ENCODE measurements at regions not wholly inside any gene's neighbourhood (a gene's known extent, or its start where the extent isn't known, plus 50 kb on each side); places are given as distances from the start of the nearest gene placed in this dataset.

DNA sequence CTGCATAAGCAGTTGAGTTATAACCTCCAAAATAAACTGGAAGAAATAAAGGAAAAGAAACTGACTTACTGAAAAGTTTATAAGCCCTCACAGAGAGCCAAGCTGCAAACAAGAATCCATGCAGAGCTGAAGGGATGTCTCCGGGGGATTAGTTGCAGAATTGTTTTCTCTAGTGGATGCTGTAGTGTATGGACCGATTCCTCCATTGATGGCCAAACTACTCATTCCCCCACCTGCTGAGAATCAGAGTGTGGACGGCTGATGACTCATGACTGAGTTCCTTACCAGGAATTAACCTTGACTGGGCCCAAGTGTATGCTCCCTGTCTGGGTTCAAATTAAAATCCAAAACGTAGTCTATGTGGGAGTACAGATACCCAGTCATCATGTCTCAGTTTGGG, 93.9 kb upstream of the CDH8 start:
- TF ChIP-seq, protein P1, sequence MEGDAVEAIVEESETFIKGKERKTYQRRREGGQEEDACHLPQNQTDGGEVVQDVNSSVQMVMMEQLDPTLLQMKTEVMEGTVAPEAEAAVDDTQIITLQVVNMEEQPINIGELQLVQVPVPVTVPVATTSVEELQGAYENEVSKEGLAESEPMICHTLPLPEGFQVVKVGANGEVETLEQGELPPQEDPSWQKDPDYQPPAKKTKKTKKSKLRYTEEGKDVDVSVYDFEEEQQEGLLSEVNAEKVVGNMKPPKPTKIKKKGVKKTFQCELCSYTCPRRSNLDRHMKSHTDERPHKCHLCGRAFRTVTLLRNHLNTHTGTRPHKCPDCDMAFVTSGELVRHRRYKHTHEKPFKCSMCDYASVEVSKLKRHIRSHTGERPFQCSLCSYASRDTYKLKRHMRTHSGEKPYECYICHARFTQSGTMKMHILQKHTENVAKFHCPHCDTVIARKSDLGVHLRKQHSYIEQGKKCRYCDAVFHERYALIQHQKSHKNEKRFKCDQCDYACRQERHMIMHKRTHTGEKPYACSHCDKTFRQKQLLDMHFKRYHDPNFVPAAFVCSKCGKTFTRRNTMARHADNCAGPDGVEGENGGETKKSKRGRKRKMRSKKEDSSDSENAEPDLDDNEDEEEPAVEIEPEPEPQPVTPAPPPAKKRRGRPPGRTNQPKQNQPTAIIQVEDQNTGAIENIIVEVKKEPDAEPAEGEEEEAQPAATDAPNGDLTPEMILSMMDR (IDR thresholded peaks at IDR 0.05; ENCODE audit: insufficient read depth, low read length, severe bottlenecking): no peak
- no peaks in the 10 kb centered on the region for H3K27me3 ChIP-seq (ENCODE audit: control insufficient read depth, insufficient read depth, low read length)
- no peak overlapping the region for H3K4me3 ChIP-seq (ENCODE audit: low read depth, low read length)
- no peaks in the 10 kb centered on the region for H3K36me3 ChIP-seq (ENCODE audit: control insufficient read depth, insufficient read depth, low read length)
- FAIRE-seq (no peak), DNase-seq (ENCODE audit: low read depth) (no peak)

DNA sequence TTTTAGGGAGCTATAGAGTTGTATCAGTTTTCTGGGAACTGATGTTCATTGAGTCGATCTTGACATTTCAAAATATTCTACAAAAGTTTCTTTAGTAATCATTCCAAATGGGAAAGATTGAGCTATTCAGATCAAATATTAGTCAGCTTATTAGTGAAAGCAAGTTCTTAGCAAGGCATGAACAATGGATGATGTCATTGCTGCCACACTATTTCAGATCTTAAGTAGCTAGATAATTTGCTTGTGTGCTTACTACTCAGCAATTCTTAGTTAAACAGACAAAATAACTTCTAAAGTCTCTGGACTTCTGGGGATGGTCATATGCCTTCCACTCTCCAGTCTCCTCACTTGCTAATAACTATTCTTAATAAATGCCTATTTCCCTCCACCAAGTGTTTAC, 69.0 kb upstream of the CDH8 start:
- Histone ChIP-seq H3K36me3 (ENCODE audit: control insufficient read depth, insufficient read depth, low read length) (no peaks in the 10 kb centered on the region), H3K4me3 (ENCODE audit: low read depth, low read length) (no peak overlapping the region), H3K27me3 (ENCODE audit: control insufficient read depth, insufficient read depth, low read length) (no peaks in the 10 kb centered on the region)
- FAIRE-seq (no peak), DNase-seq (ENCODE audit: low read depth) (peak; percentile 12)
- TF ChIP-seq, protein P1 (IDR thresholded peaks at IDR 0.05; ENCODE audit: insufficient read depth, low read length, severe bottlenecking): no peak

DNA sequence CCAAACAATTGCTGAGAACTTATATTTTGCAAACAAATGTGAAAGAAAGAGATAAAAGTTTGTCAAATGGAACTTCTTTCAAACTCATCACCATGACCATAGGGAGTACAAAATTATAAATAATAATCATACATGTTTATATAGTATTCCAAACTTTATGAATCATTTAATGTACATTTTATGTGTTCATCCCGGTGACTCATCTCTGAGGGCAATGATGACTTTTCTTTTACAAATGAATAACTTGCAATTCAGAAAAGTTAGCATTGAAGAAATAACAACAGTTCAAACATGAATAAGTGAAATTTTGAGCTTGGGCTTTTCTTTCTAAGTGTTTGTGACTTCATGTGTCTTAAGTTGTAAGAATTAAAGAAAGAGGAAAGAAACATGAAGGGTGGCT, 66.3 kb upstream of the CDH8 start:
- Histone ChIP-seq H3K4me3 (ENCODE audit: low read depth, low read length) (no peak overlapping the region), H3K27me3 (ENCODE audit: control insufficient read depth, insufficient read depth, low read length) (no peaks in the 10 kb centered on the region), H3K36me3 (ENCODE audit: control insufficient read depth, insufficient read depth, low read length) (no peaks in the 10 kb centered on the region)
- DNase-seq (ENCODE audit: low read depth) (peak; percentile 25), FAIRE-seq (no peak)
- TF ChIP-seq, protein P1 (IDR thresholded peaks at IDR 0.05; ENCODE audit: insufficient read depth, low read length, severe bottlenecking): no peak

DNA sequence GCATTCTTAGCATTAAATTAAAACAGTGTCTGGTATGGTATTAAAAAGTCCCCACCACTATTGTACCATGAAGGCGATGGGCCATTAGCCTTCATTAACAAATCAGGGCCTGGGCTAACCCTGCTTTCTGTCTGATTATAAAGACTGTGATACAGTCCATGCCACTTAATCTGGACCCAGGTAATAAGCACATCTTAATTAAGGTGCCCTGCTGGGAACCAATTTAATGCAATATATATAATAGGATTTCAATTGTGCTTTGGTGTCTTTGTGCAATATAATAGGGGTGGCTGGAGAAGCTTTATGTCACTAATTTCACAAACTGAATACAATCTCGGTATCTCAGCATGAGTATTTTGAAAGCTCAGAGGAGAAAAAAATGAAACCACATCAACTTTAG, 64.4 kb upstream of the CDH8 start:
- no peak overlapping the region for H3K4me3 ChIP-seq (ENCODE audit: low read depth, low read length)
- H3K27me3 ChIP-seq (ENCODE audit: control insufficient read depth, insufficient read depth, low read length): no peaks in the 10 kb centered on the region
- no peaks in the 10 kb centered on the region for H3K36me3 ChIP-seq (ENCODE audit: control insufficient read depth, insufficient read depth, low read length)
- DNase-seq (ENCODE audit: low read depth) (no peak), FAIRE-seq (no peak)
- TF ChIP-seq, protein P1 (IDR thresholded peaks at IDR 0.05; ENCODE audit: insufficient read depth, low read length, severe bottlenecking): no peak

DNA sequence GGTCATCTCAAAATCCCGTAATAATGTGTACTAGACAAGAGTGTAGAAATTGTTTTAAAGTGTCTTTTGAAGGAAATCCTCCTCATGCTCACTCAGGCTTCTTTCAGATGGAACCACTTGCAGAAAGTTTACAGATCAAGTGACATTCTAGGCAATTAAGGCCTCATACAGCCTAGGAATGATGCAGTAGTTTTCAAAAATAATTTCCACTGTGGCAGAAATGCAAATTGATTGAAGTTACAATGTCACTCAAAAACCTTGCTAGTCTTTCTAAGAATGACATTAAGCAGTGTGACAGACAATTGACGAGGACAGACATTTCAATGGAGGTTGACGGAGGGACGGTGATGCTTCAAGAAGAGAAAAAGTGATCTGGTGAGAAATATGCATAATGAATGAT, 53.5 kb upstream of the CDH8 start:
- FAIRE-seq: no peak
- no peak overlapping the region for H3K4me3 ChIP-seq (ENCODE audit: low read depth, low read length)
- no peaks in the 10 kb centered on the region for H3K27me3 ChIP-seq (ENCODE audit: control insufficient read depth, insufficient read depth, low read length)
- TF ChIP-seq, protein P1 (IDR thresholded peaks at IDR 0.05; ENCODE audit: insufficient read depth, low read length, severe bottlenecking): no peak
- DNase-seq (ENCODE audit: low read depth): no peak
- no peaks in the 10 kb centered on the region for H3K36me3 ChIP-seq (ENCODE audit: control insufficient read depth, insufficient read depth, low read length)

DNA sequence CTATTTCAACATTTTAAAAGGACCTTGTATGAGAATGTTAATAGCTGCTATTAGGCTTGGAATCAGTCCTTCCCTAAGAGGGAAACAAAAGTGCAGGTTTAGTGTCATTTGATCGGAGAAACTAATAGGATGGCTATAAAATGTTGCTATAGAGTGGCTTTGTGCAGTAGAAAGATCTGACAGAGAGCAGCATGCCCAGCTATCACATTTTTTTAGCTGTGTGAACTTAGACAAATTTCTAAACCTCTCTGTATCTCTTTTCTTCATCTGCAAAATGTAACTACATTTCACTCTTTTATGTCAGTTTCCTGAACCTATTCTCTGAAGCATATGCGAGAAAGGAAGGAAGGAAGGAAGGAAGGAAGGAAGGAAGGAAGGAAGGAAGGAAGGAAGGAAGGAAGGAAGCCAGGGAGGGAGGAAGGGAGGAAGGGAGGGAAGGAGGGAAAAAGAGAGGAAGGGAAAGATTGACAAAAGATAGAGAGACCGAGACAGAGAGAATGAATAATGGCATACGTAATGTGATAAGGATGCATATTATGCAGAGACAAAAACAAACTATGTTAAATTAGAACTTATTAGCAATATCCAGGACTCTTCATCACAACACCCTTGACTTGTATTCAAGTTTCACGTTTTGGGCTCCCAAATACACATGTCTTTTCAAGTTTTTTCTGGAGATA, 52.6 kb upstream of the CDH8 start:
- DNase-seq (ENCODE audit: low read depth) (no peak), FAIRE-seq (no peak)
- Histone ChIP-seq H3K36me3 (ENCODE audit: control insufficient read depth, insufficient read depth, low read length) (no peaks in the 10 kb centered on the region), H3K27me3 (ENCODE audit: control insufficient read depth, insufficient read depth, low read length) (no peaks in the 10 kb centered on the region), H3K4me3 (ENCODE audit: low read depth, low read length) (no peak overlapping the region)
- TF ChIP-seq, protein P1 (IDR thresholded peaks at IDR 0.05; ENCODE audit: insufficient read depth, low read length, severe bottlenecking): no peak

All from bronchial epithelial cell (primary cell).